NCI-H2196 treated with DMSO at 0.1 percent for 48 hours (cell line): ENCODE measurements at regions not wholly inside any gene's neighbourhood (a gene's known extent, or its start where the extent isn't known, plus 50 kb on each side); places are given as distances from the start of the nearest gene placed in this dataset.

Experiments used
- DNase-seq: peaks from one replicate; lab custom pipeline; 2025; ENCODE audit not compliant: unreplicated experiment; lab: John Stamatoyannopoulos, UW

- DNase-seq, result no peak
Observed at GRCh38 chr9:130781569-130781968, 53.5 kb upstream of the ABL1 start.

DNA sequence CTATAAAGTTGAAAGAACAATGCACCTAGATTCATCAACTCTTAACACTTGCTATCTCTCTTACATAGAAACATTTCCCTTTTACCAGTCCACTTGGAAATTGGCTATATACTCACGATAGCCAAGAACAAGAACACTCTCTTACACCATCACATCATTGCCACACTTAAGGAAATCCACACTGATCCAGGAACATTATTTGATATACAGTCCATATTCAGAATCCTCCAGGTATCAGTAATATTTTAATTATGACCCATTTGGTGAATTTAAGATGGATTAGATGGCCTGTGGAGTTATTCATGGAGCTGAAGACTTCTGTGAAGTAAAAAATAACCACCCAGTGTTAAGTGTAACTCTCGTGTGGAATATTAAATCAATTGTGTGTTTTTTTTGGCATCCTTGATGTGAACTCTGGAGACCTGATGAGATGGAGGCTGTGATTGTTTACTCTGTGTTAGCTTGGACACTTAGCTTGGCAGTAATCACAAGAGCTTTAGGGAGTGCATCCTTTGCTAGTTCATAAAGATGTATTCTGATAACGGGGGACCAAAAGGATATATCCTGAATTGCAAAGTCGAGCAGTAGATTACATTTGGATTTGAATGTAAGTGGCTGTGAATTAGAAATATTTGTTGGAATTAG is 52.0 kb upstream of the ABL1 start:
- no peak for DNase-seq

DNA sequence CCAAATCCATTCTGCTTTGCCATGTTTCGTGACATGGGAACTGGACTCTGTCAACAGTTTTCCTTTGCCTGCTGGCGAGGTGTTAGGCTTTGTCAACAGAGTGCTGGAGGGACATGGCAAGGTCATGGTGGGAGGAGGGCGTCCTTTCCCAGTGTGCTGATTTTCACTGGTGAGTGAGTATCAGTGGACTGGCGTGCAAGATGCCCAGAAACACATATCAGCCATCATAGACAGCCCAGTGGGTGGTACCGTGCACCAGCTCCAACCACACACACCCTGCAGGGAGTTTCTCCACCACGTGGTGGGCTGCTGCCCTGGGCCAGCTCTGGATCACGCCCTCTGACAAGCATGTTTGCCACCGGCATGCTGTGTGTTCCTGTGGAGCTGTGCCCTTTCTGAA is 50.0 kb upstream of the ABL1 start:
- no peak for DNase-seq
